ENCODE measurements at regions not wholly inside any gene's neighbourhood (a gene's known extent, or its start where the extent isn't known, plus 50 kb on each side); places are given as distances from the start of the nearest gene placed in this dataset.
"Not testable (repeated sequence)": the region's sequence is repeated elsewhere in the genome, so short reads cannot be mapped to it uniquely, and the experiment has no call there.

- no peak for DNase-seq
Observed at GRCh38 chr2:241983571-241984270, 114.2 kb downstream of the RTP5 start.

GRCh38 chr2:241984271-241984655, 114.7 kb downstream of the RTP5 start:
- no peak for DNase-seq

GRCh38 chr2:241984658-241985057, 115.1 kb downstream of the RTP5 start:
- DNase-seq, result no peak

DNA sequence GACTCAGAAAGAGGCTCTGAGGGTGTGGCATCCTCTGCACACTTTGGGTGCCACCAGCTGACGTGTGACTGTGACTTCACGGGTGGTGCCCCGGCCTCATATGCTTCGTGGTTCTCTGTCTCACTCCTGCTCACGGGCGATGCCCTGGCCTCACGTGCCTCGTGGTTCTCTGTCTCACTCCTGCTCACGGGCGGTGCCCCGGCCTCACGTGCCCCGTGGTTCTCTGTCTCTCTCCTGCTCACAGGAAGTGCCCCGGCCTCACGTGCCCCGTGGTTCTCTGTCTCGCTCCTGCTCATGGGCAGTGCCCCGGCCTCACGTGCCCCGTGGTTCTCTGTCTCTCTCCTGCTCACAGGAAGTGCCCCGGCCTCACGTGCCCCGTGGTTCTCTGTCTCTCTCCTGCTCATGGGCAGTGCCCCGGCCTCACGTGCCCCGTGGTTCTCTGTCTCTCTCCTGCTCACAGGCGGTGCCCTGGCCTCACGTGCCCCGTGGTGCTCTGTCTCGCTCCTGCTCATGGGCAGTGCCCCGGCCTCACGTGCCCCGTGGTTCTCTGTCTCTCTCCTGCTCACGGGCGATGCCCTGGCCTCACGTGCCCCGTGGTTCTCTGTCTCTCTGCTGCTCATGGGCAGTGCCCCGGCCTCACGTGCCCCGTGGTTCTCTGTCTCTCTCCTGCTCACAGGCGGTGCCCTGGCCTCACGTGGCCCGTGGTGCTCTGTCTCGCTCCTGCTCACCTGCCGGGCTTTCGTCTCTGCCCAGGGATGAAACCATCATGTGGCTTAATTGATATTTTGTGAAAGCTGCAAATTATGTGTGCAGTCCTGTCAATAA, 115.8 kb downstream of the RTP5 start:
- not testable (repeated sequence) for DNase-seq

DNA sequence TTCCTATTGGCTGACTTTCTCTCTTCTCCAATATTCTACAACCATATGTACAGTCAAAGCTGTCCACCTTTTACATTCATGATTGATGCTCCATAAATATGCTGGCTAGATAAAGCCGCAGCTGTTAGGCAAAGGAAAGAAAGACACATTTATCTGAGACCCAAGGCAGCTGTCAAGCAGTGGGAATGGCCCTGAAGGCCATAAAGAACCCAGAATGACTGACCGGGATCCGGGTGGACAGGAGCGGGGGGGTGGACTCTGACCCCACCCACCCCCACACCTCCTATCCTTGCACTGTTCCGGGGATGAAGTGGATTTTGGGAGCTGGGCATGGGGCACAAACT, 116.4 kb downstream of the RTP5 start:
- no peak for DNase-seq

- no peak for DNase-seq
Observed at GRCh38 chr2:241986836-241987641, 117.5 kb downstream of the RTP5 start.

DNA sequence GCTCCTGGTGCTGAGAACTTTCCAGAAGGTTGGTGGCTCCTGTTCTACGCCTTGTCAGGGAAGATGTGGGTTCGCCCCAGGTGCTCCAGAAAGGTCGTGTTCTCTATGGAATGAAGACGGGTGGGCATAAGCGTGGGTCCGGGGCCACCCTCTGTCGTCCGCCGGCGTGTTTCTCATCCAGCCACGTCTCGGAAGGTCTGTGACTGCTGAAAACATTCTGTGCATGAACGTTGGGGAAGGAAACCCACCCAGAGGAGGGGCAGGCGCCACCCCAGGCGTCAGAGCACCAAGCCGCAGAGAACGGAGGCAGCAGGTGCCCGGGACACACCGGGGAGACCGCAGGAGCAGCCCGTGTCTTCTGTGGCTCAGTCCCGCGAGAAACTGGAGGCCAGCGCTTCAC, 118.2 kb downstream of the RTP5 start:
- DNase-seq, result no peak

GRCh38 chr2:241988146-241988545, 118.6 kb downstream of the RTP5 start:
- no peak for DNase-seq

DNA sequence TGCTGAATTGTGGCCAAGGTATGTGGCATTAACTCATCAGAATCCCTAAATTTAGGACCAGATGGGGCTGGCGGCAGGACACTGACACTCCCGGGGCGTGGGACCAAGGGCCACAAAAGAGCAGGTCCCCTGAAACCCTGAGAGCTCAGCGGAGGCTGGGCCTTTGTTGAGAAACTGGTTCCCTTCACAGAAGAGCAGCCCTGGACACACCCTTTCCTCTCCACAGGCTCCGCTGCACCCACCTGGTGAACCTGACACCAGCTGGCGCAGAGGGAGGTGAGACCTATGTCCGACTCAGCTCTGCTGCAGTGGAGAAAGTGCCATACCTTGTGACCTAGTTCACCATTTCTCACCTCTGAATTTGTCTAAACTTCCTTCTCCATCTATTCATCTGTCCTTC, 119.5 kb downstream of the RTP5 start:
- no peak for DNase-seq

DNA sequence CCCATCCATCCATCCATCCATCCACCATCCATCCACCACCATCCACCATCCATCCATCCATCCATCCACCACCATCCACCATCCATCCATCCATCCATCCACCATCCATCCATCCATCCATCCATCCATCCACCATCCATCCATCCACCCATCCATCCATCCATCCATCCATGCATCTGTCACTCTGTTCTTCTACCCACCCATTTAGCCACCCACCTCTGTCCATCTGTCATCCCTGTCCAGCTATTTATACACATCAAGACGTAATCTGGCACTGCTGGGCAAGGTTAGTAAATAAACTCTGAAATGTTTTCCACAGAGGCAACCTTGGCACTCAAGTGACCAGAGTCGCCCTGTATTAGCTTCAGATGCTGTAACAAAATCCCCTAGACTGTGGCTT, 120.9 kb downstream of the RTP5 start:
- no peak for DNase-seq

DNA sequence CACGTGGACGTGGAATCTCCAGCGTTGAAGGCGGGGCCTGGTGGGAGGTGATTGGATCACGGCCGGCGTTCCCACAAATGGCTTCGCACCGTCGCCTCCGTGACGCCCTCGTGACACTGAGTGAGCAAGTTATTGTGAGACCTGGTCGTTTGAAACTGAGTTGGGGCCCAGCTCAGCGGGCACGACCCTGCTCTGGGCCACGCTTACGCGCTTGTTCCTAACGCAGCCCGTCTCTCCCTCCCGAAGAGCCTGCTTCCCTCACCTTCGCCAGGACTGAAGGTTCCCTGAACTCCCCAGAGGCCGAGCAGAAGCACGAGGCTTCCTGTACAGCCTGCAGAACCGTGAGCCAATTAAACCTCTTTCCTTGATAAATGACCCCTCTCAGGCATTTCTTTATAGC, 121.8 kb downstream of the RTP5 start:
- no peak for DNase-seq

GRCh38 chr2:241992753-241993152, 123.2 kb downstream of the RTP5 start:
- no peak for DNase-seq

- no peak for DNase-seq
Observed at GRCh38 chr2:241993386-241994005, 124.0 kb downstream of the RTP5 start.

- DNase-seq, result no peak
Observed at GRCh38 chr2:241994086-241994485, 124.6 kb downstream of the RTP5 start.

- no peak for DNase-seq
Observed at GRCh38 chr2:241994556-241995213, 125.2 kb downstream of the RTP5 start.

- DNase-seq, result no peak
Observed at GRCh38 chr2:241996100-241996499, 126.6 kb downstream of the RTP5 start.

GRCh38 chr2:241997017-241997416, 127.5 kb downstream of the RTP5 start:
- no peak for DNase-seq

- DNase-seq, result no peak
Observed at GRCh38 chr2:241999184-241999583, 129.7 kb downstream of the RTP5 start.

DNA sequence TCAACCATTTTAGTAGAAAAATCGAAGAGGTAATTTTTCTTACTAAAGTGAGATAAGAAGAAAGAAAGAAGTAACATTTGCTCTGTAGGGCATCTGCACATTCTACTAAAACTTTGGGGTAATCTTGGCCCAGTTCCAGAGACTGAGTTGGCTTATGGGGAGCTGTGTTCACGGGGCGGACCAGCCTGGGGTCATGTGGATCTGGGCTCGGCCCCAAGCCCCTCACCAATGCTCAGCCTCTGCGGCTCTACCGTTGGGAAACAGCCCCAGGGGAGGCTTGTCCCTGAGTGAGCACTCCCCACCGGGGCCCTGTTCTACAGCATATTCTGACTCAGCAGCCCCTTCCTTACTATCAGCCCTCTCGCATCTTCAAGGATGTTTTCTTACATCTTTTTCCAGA, 132.3 kb downstream of the RTP5 start:
- no peak for DNase-seq

DNA sequence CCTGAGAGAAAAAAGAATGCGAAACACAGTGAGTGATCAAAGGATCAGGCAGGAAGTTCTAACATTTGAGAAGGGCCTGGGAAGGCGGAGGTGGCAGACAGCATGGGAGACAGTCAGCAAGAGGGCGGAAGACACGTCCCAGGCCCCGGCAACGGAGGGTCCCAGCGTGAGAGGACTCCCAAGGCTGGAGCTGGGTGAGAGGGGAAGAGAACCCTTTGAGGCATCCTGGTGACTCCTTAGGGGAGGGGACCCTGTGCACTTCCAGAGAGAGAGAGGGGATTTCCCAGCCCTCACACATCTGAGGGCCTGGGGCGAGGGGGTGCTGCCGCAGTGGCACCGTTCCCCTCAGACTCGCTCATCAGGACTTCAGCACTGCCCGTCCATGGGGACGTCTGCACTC, 133.4 kb downstream of the RTP5 start:
- DNase-seq, result no peak

GRCh38 chr2:242004223-242004901, 134.8 kb downstream of the RTP5 start:
- DNase-seq, result no peak

GRCh38 chr2:242004902-242005230, 135.3 kb downstream of the RTP5 start:
- DNase-seq, result no peak

Measured in C1 segment of cervical spinal cord (tissue), 14 donors.